ENCODE measurements at regions not wholly inside any gene's neighbourhood (a gene's known extent, or its start where the extent isn't known, plus 50 kb on each side); places are given as distances from the start of the nearest gene placed in this dataset.
"Not testable (repeated sequence)": the region's sequence is repeated elsewhere in the genome, so short reads cannot be mapped to it uniquely, and the experiment has no call there.

DNA sequence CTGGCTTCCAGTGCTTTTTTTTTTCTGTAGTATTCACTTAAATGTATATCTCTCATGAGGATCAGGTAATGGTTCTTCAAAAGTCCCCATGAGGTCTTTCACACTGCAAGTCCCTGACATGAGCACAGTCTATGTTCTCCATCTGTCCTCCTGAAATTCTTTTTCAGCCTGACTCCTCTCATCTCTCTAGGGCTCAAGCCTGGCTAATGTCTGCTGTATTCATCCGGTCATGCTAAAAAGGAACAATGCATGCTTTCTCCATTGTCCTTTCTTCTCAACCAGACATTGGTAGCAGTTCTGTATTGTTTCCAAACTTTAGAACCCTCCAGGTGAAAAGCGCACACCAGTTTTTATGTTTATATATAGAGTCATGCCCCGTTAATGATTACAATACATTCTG lies 368.3 kb upstream of the OLFM3 start:
- DNase-seq = no peak

DNA sequence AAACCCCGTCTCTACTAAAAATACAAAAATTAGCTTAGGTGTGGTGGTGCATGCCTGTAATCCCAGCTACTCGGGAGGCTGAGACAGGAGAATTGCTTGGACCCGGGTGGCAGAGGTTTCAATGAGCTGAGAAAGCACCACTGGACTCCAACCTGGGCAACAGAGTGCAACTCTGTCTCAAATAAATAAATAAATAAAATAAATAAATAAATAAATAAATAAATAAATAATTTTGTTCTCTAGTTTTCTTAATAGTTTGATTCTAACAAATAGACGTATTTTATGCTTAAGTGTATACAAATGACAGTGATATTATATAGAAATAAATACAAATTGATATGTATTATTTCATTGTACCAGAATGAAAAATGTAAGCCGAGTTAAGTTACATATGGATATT lies 339.9 kb upstream of the OLFM3 start:
- DNase-seq = no peak

GRCh38 chr1:102318104-102318806 lies 321.5 kb upstream of the OLFM3 start:
- no peak for DNase-seq

DNA sequence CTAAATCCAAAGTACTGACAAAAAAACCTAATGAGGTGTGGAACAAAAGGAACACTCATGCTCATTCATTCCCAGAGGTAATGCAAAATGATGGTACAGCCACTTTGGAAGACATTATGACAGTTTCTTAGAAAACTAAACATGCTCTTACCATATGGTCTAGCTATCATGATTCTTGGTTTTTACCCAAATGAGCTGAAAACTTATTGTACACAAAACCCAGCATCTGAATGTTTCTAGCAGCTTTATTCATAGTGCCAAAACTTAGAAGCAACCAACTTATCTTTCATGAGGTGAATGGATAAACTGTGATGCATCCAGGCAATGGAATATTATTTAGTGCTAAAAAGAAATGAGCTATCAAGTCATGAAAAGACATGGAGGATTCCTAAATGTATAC lies 318.4 kb upstream of the OLFM3 start:
- no peak for DNase-seq

GRCh38 chr1:102296116-102296515 lies 299.4 kb upstream of the OLFM3 start:
- no peak for DNase-seq

GRCh38 chr1:102282955-102283354 lies 286.2 kb upstream of the OLFM3 start:
- no peak for DNase-seq

DNA sequence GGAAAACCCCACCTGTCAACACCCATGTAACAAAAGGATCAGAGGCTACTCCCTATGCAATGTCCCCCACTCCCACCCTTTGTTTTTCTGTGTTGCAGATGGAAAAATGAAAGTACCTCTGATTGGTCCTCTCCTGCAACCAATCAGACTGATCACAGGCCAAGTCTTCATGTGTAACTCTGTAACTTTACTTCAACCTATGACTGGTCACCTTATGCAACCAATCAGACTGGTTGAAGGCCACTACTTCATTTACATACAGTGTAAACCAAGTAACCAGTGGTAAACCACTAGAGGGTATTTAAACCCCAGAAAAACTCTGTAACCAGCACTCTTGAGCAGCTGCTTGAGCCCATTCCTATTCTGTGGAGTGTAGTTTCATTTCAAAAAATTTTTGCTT lies 266.3 kb upstream of the OLFM3 start:
- DNase-seq = no peak

DNA sequence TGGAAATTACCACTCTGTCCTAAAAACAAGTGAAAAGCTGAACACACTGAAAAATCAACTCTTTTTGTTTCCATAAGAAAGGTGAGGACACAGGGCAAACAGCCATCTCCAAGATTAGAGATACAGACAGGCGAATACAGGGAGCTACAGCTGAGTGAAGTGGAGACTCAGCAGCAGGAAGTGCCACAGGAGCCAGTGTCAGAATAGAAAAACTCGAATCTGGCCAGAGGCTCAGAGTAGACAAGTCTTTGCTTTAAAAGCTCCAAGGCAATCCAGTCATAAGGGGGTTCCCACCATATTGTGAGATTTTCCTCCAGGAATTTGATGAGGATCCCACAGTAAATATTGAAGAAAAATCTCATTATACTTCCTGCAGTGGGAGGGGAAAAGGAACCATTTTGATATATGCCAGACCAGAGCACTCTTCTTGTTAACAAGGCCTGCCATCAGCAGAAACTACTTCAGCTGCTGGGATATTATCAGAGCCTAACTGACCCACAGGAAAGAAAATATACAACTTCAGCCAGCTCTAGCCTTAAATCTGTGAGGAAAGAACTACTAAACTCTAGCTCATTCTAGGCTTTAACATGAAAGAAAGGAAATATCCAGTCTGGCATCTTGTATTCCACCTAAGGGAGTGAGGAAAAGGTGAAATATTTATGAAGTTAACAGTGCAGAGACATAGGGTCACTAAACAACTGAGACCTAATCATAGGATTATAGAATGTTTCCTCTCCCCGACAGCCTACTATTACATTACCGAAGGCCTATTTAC lies 256.2 kb upstream of the OLFM3 start:
- no peak for DNase-seq

- DNase-seq = no peak
Observed at GRCh38 chr1:102241431-102242338, 245.0 kb upstream of the OLFM3 start.

- DNase-seq = no peak
Observed at GRCh38 chr1:102239247-102239646, 242.5 kb upstream of the OLFM3 start.

- DNase-seq = no peak
Observed at GRCh38 chr1:102234753-102235359, 238.1 kb upstream of the OLFM3 start.

DNA sequence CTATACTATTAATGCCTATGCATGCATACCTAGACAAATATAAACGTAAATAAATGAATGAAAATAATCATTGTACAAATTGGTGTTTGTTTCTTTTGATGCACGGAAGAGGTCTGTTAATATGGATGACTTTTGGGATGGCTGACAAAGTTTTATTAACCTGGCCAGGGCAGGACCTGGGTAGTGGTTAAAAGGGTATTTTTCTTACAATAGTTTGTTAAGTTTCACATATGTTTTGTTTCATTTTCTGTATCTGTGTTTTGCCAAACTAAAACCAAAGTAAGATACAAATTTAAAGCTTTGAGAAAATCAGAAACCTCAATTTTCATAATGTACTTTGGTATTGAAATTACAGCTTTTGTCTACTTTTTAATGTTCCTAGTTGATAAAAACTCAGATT lies 222.7 kb upstream of the OLFM3 start:
- DNase-seq = no peak

DNA sequence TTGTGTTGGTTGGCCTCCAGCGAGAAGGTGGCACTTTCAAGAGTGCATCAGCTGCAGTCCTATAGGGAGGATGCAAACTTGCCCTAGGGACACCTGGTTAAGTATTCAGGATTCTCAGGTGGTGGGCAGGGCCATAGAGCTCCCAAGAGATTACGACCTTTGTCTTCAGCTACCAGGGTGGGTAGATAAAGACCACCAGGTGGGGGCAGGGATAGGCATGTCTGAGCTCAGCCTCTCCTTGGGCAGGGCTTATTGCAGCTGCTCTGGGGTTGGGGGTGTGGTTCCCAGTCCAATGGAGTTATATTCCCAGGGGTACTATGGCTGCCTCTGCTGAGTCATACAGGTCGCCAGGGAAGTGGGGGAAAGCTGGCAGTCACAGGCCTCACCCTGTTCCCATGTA lies 214.2 kb upstream of the OLFM3 start:
- DNase-seq = not testable (repeated sequence)

DNA sequence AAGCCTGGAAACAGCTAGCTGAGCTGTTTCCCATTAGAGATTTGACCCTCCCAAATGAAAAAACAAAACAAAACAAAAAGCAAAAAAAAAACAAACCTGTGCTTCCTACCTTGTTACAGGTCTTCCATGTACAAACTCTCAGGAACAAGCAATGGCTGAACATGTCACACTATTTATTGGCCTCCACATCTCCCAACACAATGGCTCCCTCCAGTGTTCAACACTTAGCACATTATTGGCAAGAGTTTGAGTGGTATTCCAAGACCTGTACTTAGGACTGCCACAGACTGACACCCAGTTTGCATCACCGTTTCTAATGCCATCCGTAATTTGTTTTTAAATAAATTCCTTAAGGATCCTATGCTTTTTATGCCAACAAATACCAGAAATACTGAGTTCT lies 195.0 kb upstream of the OLFM3 start:
- DNase-seq = peak; percentile 18

DNA sequence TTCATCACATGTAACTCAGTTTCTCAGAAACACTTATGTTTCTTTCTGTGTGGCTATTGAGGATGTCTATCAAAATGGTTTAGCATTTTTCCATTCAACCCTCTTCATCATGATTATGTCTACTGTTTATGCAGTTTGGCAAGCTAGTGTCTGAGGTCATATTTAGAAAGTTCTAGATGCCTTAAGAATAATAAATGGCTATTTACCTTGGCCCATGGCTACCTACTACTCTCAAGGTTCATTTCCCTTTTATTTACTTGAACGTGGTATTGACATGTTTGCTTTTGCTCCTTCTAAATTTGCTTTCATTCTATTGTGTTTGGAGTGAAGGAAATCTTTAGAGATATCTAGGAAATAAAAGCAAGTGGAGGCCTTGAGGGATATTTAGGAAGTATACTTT lies 193.7 kb upstream of the OLFM3 start:
- no peak for DNase-seq

GRCh38 chr1:102186536-102186935 lies 189.8 kb upstream of the OLFM3 start:
- no peak for DNase-seq

DNA sequence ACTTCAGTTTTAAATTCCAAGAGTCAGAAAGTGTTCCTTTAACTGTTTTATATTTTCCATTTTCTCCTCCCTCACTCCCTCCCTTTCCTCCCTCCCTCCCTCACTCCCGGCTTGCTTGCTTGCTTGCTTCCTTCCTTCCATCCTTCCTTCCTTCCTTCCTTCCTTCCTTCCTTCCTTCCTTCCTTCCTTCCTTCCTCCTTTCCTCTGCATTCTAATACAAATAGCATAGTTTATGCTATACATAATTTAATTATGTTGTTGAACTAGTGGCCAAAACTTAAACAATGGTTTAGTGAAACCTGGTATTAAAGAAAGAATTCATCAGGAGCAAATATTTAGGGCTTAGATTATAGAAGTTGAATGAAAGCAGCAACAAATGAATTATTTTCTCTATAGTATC lies 188.5 kb upstream of the OLFM3 start:
- DNase-seq = no peak

- DNase-seq = no peak
Observed at GRCh38 chr1:102184477-102184876, 187.8 kb upstream of the OLFM3 start.

- DNase-seq = no peak
Observed at GRCh38 chr1:102183711-102184110, 187.0 kb upstream of the OLFM3 start.

- DNase-seq = no peak
Observed at GRCh38 chr1:102182603-102183260, 186.0 kb upstream of the OLFM3 start.

DNA sequence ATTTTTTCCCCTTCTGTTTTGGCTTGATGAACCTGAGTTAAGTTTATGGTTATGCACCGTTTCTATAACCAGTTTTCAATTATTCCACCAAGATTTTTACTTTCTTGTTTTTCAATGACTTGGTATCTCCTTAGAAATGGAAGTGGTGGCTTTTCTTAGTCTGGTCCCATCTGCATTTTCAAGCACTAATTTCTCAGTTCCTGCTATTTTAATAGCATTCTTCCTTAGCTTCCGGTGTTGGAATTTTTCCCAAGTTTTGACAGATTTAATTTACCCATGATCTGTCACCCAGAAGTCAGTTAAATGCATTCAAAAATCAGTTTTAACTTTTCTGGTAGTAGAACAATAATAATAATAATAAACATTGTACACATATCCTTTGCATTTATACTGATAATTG lies 184.6 kb upstream of the OLFM3 start:
- no peak for DNase-seq

DNA sequence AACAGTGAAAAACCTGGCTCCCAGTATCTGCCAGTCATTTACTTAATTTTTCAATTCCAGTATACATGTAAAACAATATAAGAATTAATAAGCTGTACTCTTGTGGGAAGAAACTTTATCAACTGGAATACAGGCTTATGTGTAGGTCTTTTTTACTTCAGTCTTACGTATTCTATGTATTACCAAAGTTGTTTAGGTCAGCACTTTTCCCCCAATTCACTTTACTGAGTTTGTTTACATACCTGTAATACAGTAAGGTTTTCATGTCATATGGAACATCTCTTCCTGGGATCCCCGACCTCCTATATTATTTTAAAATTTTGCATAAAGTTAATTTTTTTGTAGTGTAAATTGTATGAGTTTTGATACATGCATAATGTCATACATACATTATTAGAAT lies 181.8 kb upstream of the OLFM3 start:
- DNase-seq = no peak

Measured in NCI-H1092 (cell line).